Activated CD8-positive, alpha-beta memory T cell treated with anti-CD3 and anti-CD28 coated beads, Interleukin-2, amount 10 ng/mL, durations not matched to agents 7 days and 5 days (primary cell): ENCODE measurements at regions not wholly inside any gene's neighbourhood (a gene's known extent, or its start where the extent isn't known, plus 50 kb on each side); places are given as distances from the start of the nearest gene placed in this dataset.

Source experiments
- ATAC-seq: fragments of 150-1000 bp; cut with Tn5 transposase; one replicate; pipeline ENCODE4 v1.10.0; 2021; ENCODE audit warnings: moderate library complexity
- CTCF ChIA-PET: fragments of 350-600 bp; sonication (Branson Sonifier 250); formaldehyde crosslinking; loops from one replicate; lab custom pipeline; 2021; ENCODE audit warnings: antibody characterized with exemption; lab: Charles Lee
- DNase-seq: peaks from one replicate; pipeline ENCODE4 v3.0.0-alpha.2; 2020
- H3K27ac Mint-ChIP-seq: one replicate; pipeline ENCODE4 v1.8.0; 2021; ENCODE audit warnings: mild to moderate bottlenecking, mixed read lengths
- H3K27me3 Mint-ChIP-seq: one replicate; pipeline ENCODE4 v1.8.0; 2021; ENCODE audit warnings: mixed read lengths
- H3K36me3 Mint-ChIP-seq: one replicate; pipeline ENCODE4 v1.8.0; 2021; ENCODE audit warnings: mild to moderate bottlenecking, mixed read lengths
- H3K4me1 Mint-ChIP-seq: one replicate; pipeline ENCODE4 v1.8.0; 2021; ENCODE audit warnings: mixed read lengths
- H3K4me3 Mint-ChIP-seq: one replicate; pipeline ENCODE4 v1.8.0; 2021; ENCODE audit warnings: mild to moderate bottlenecking, moderate library complexity, mixed read lengths
- H3K9me3 Mint-ChIP-seq: one replicate; pipeline ENCODE4 v1.8.0; 2022; ENCODE audit warnings: low read depth, mixed read lengths

DNA sequence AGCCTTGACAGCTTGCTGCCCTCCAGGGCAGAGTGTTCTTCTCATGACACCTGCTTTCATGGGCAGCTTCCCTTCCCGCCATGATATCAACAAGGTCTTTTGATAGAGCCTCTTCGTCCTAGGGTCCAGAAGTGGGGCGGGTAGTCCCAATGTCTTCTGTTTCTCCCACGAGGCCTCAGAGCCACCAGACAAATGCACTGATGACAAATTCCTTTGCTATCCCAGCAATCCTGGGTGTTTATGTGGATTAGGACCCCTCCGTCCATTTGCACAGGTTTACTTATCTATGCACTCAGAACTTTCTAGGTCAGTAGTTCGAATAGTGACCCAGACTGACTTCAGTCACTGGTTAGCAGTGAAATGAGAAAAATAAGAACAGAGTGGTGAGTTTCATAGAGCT lies 52.6 kb upstream of the PRMT8 start:
- H3K36me3 Mint-ChIP-seq: no peaks in the 10 kb centered on the region
- no peak for ATAC-seq
- CTCF ChIA-PET: no interaction called here
- no peak for DNase-seq
- H3K27me3 Mint-ChIP-seq: peaks cover 14% of the 10 kb centered on the region
- H3K9me3 Mint-ChIP-seq: no peaks in the 10 kb centered on the region
- H3K4me1 Mint-ChIP-seq: no peaks in the 10 kb centered on the region
- no peak overlapping the region for H3K27ac Mint-ChIP-seq
- no peak overlapping the region for H3K4me3 Mint-ChIP-seq
